Sigmoid colon (tissue), 6 donors: ENCODE measurements at regions not wholly inside any gene's neighbourhood (a gene's known extent, or its start where the extent isn't known, plus 50 kb on each side); places are given as distances from the start of the nearest gene placed in this dataset.

Source experiments
- DNase-seq: peaks from one replicate; pipeline ENCODE4 v3.0.0-alpha.2; 2019
- H3K27ac ChIP-seq, 4 donors: fragments of 200-600 bp; sonication (generic); one replicate each; pipeline ENCODE4 v1.5.1; 2016 to 2019; ENCODE audit warnings: mild to moderate bottlenecking in 1 of 4
- H3K27me3 ChIP-seq, 3 donors: fragments of 200-600 bp; sonication (generic); one replicate each; pipeline ENCODE4 v1.5.1; 2019; ENCODE audit warnings: mild to moderate bottlenecking in 1 of 3
- H3K36me3 ChIP-seq, 4 donors: fragments of 200-600 bp; sonication (generic); one replicate each; pipeline ENCODE4 v1.5.1; 2016 to 2019
- H3K4me1 ChIP-seq, 4 donors: fragments of 200-600 bp; sonication (generic); one replicate each; pipeline ENCODE4 v1.5.1; 2017 to 2019
- H3K4me3 ChIP-seq, 4 donors: fragments of 200-600 bp; sonication (generic); one replicate each; pipeline ENCODE4 v1.5.1; 2017 to 2019; ENCODE audit warnings: mild to moderate bottlenecking in 2 of 4, moderate library complexity in 1 of 4
- H3K9me3 ChIP-seq, 4 donors: fragments of 200-600 bp in 3 of 4; sonication (generic) in 3 of 4; one replicate each; pipeline versions ENCODE4 v1.5.1 to v1.6.1; 2013 to 2019
- CTCF ChIP-seq, 4 experiments: fragments of 450-650 bp in 3 of 4; fragments of 200-600 bp in 1 of 4; IDR thresholded peaks; one replicate each; pipeline ENCODE4 v1.5.1; 2016 to 2019; ENCODE audit warnings: antibody characterized with exemption in 4 of 4, mild to moderate bottlenecking in 3 of 4, moderate library complexity in 2 of 4
- EP300 ChIP-seq, 4 donors: sonication (generic); formaldehyde crosslinking; IDR thresholded peaks; one replicate each; pipeline ENCODE4 v1.6.1; 2017; ENCODE audit warnings: antibody characterized with exemption in 4 of 4
- POLR2A ChIP-seq, 2 donors: fragments of 450-650 bp; IDR thresholded peaks; one replicate each; pipeline ENCODE4 v1.6.1; 2016; ENCODE audit warnings: antibody characterized with exemption in 2 of 2, mild to moderate bottlenecking in 2 of 2, moderate library complexity in 2 of 2
- POLR2AphosphoS5 ChIP-seq, 4 donors: sonication (generic); formaldehyde crosslinking; IDR thresholded peaks; one replicate each; pipeline ENCODE4 v1.6.1; 2017; ENCODE audit warnings: antibody characterized with exemption in 4 of 4
- WGBS, 2 donors: extraction: QIAGEN DNeasy Blood & Tissue Kit; methylation state at CpG; one replicate each; pipeline ENCODE4 v1.1.7; 2013; 5-methylcytosine and 5-hydroxymethylcytosine counted together
- intact Hi-C: fragments of 100-400 bp; cut with DNase I; formaldehyde crosslinking; loops from one replicate; pipeline ENCODE4 v1.15.1; 2023
- donor health status: healthy with polysubstance abuse.
- donor health status: healthy.

- H3K36me3 ChIP-seq: no peaks in the 10 kb centered on the region
- H3K27ac ChIP-seq: no peak overlapping the region
- no peaks in the 10 kb centered on the region for H3K9me3 ChIP-seq
- WGBS, 2 donors: 88 to 95% methylated on average over 12 of the region's 12 CpGs
- H3K27me3 ChIP-seq: no peaks in the 10 kb centered on the region
- DNase-seq: no peak
- intact Hi-C loops: no loop called here
- no peak overlapping the region for H3K4me3 ChIP-seq
- TF ChIP-seq POLR2AphosphoS5 (IDR thresholded peaks at IDR 0.05) (no peak), POLR2A (IDR thresholded peaks at IDR 0.05) (no peak), EP300 (IDR thresholded peaks at IDR 0.05) (no peak), CTCF (IDR thresholded peaks at IDR 0.05) (no peak)
- H3K4me1 ChIP-seq: peaks cover 0 to 16% (median 9%) of the 10 kb centered on the region in 4 donors
Measured at GRCh38 chr6:44701637-44702101, 314.2 kb downstream of the CDC5L start.

GRCh38 chr6:44702292-44702691, 314.8 kb downstream of the CDC5L start:
- TF ChIP-seq POLR2AphosphoS5 (IDR thresholded peaks at IDR 0.05) (no peak), CTCF (IDR thresholded peaks at IDR 0.05) (no peak), POLR2A (IDR thresholded peaks at IDR 0.05) (no peak), EP300 (IDR thresholded peaks at IDR 0.05) (no peak)
- Histone ChIP-seq H3K9me3 (no peaks in the 10 kb centered on the region), H3K4me3 (no peak overlapping the region), H3K36me3 (no peaks in the 10 kb centered on the region), H3K4me1 (peaks cover 0 to 16% (median 9%) of the 10 kb centered on the region in 4 donors), H3K27ac (no peak overlapping the region), H3K27me3 (no peaks in the 10 kb centered on the region)
- intact Hi-C loops: no loop called here
- DNase-seq: no peak

GRCh38 chr6:44704240-44705150, 317.0 kb downstream of the CDC5L start:
- DNase-seq: no peak
- intact Hi-C loops: no loop called here
- Histone ChIP-seq H3K9me3 (no peaks in the 10 kb centered on the region), H3K27me3 (no peaks in the 10 kb centered on the region), H3K4me1 (peaks cover 0 to 3% (median under 1%) of the 10 kb centered on the region in 4 donors), H3K36me3 (no peaks in the 10 kb centered on the region), H3K4me3 (no peak overlapping the region), H3K27ac (no peak overlapping the region)
- TF ChIP-seq CTCF (IDR thresholded peaks at IDR 0.05) (no peak), EP300 (IDR thresholded peaks at IDR 0.05) (no peak), POLR2AphosphoS5 (IDR thresholded peaks at IDR 0.05) (no peak), POLR2A (IDR thresholded peaks at IDR 0.05) (no peak)
- 82 to 85% methylated on average over 15 of the region's 15 CpGs for WGBS, 2 donors

- Histone ChIP-seq H3K36me3 (no peaks in the 10 kb centered on the region), H3K4me3 (no peak overlapping the region)
Measured at GRCh38 chr6:44705596-44705995, 318.1 kb downstream of the CDC5L start.

More at GRCh38 chr6:44705596-44705995, 318.1 kb downstream of the CDC5L start:
- 92 to 94% methylated on average over 4 of the region's 4 CpGs for WGBS, 2 donors
- no peaks in the 10 kb centered on the region for H3K9me3 ChIP-seq
- H3K4me1 ChIP-seq: no peaks in the 10 kb centered on the region
- intact Hi-C loops: no loop called here
- no peak for DNase-seq
- TF ChIP-seq POLR2A (IDR thresholded peaks at IDR 0.05) (no peak), EP300 (IDR thresholded peaks at IDR 0.05) (no peak), POLR2AphosphoS5 (IDR thresholded peaks at IDR 0.05) (no peak), CTCF (IDR thresholded peaks at IDR 0.05) (no peak)
- H3K27ac ChIP-seq: no peak overlapping the region
- no peaks in the 10 kb centered on the region for H3K27me3 ChIP-seq
